ENCODE measurements at regions not wholly inside any gene's neighbourhood (a gene's known extent, or its start where the extent isn't known, plus 50 kb on each side); places are given as distances from the start of the nearest gene placed in this dataset.
"Not testable (repeated sequence)": the region's sequence is repeated elsewhere in the genome, so short reads cannot be mapped to it uniquely, and the experiment has no call there.

GRCh38 chr9:27671636-27672035 lies 98.4 kb upstream of the C9orf72 start:
- no peak for DNase-seq (ENCODE audit: low read depth in 4 of 4, low spot score in 1 of 4)

GRCh38 chr9:27672718-27673117 lies 99.4 kb upstream of the C9orf72 start:
- DNase-seq (ENCODE audit: low read depth in 4 of 4, low spot score in 1 of 4), result no peak

GRCh38 chr9:27673641-27674040 lies 100.4 kb upstream of the C9orf72 start:
- DNase-seq (ENCODE audit: low read depth in 4 of 4, low spot score in 1 of 4), result no peak

GRCh38 chr9:27675354-27675753 lies 102.1 kb upstream of the C9orf72 start:
- DNase-seq (ENCODE audit: low read depth in 4 of 4, low spot score in 1 of 4), result no peak

- DNase-seq (ENCODE audit: low read depth in 4 of 4, low spot score in 1 of 4), result no peak
These were observed 103.5 kb upstream of the C9orf72 start for GRCh38 chr9:27676827-27677226.

GRCh38 chr9:27679338-27679737 lies 106.1 kb upstream of the C9orf72 start:
- DNase-seq (ENCODE audit: low read depth in 4 of 4, low spot score in 1 of 4), result no peak

- DNase-seq (ENCODE audit: low read depth in 4 of 4, low spot score in 1 of 4), result no peak
These were observed 109.9 kb upstream of the C9orf72 start for GRCh38 chr9:27683181-27683580.

- DNase-seq (ENCODE audit: low read depth in 4 of 4, low spot score in 1 of 4), result no peak
These were observed 115.7 kb upstream of the C9orf72 start for GRCh38 chr9:27688954-27689353.

- not testable (repeated sequence) for DNase-seq (ENCODE audit: low read depth in 4 of 4, low spot score in 1 of 4)
These were observed 117.5 kb upstream of the C9orf72 start for GRCh38 chr9:27690816-27691215.

GRCh38 chr9:27699621-27700020 lies 126.3 kb upstream of the C9orf72 start:
- DNase-seq (ENCODE audit: low read depth in 4 of 4, low spot score in 1 of 4), result no peak

- DNase-seq (ENCODE audit: low read depth in 4 of 4, low spot score in 1 of 4), result no peak
These were observed 127.7 kb upstream of the C9orf72 start for GRCh38 chr9:27701016-27701415.

GRCh38 chr9:27701587-27701986 lies 128.3 kb upstream of the C9orf72 start:
- DNase-seq (ENCODE audit: low read depth in 4 of 4, low spot score in 1 of 4), result no peak

- DNase-seq (ENCODE audit: low read depth in 4 of 4, low spot score in 1 of 4), result no peak
These were observed 130.1 kb upstream of the C9orf72 start for GRCh38 chr9:27703216-27703980.

GRCh38 chr9:27711241-27711640 lies 138.0 kb upstream of the C9orf72 start:
- no peak for DNase-seq (ENCODE audit: low read depth in 4 of 4, low spot score in 1 of 4)

GRCh38 chr9:27712806-27713205 lies 139.5 kb upstream of the C9orf72 start:
- no peak for DNase-seq (ENCODE audit: low read depth in 4 of 4, low spot score in 1 of 4)

- DNase-seq (ENCODE audit: low read depth in 4 of 4, low spot score in 1 of 4), result no peak
These were observed 141.1 kb upstream of the C9orf72 start for GRCh38 chr9:27714388-27714787.

GRCh38 chr9:27715651-27716050 lies 142.4 kb upstream of the C9orf72 start:
- DNase-seq (ENCODE audit: low read depth in 4 of 4, low spot score in 1 of 4), result no peak

- no peak for DNase-seq (ENCODE audit: low read depth in 4 of 4, low spot score in 1 of 4)
These were observed 144.7 kb upstream of the C9orf72 start for GRCh38 chr9:27717991-27718390.

- DNase-seq (ENCODE audit: low read depth in 4 of 4, low spot score in 1 of 4), result no peak
These were observed 146.4 kb upstream of the C9orf72 start for GRCh38 chr9:27719711-27720110.

GRCh38 chr9:27722866-27723265 lies 149.6 kb upstream of the C9orf72 start:
- DNase-seq (ENCODE audit: low read depth in 4 of 4, low spot score in 1 of 4), result no peak

- DNase-seq (ENCODE audit: low read depth in 4 of 4, low spot score in 1 of 4), result peak; percentile 11 to 42 (median 25)
These were observed 153.2 kb upstream of the C9orf72 start for GRCh38 chr9:27726244-27727081.

GRCh38 chr9:27732494-27732893 lies 159.2 kb upstream of the C9orf72 start:
- no peak for DNase-seq (ENCODE audit: low read depth in 4 of 4, low spot score in 1 of 4)

Measured in stimulated activated CD4-positive, alpha-beta T cell treated with anti-CD3 and anti-CD28 coated beads, Interleukin-1b, Interleukin-23, amount 100 ng/mL, for 24 hours (primary cell).